ENCODE measurements at regions not wholly inside any gene's neighbourhood (a gene's known extent, or its start where the extent isn't known, plus 50 kb on each side); places are given as distances from the start of the nearest gene placed in this dataset.

GRCh38 chr1:188269956-188270355, 1441.2 kb downstream of the PLA2G4A start:
- TF ChIP-seq CTCF (IDR thresholded peaks at IDR 0.05; ENCODE audit: borderline replicate concordance, extremely low read depth, insufficient read depth), result no peak
- Histone ChIP-seq H3K4me3 (ENCODE audit: low read length in 3 of 3) (no peak overlapping the region), H3K9me3 (ENCODE audit: control insufficient read depth in 2 of 3, insufficient read depth in 1 of 3, low read length in 3 of 3) (no peaks in the 10 kb centered on the region), H3K27me3 (ENCODE audit: control insufficient read depth, insufficient read depth, low read length) (no peaks in the 10 kb centered on the region), H3K27ac (ENCODE audit: low read depth in 2 of 2, low read length in 2 of 2) (no peak overlapping the region), H3K36me3 (ENCODE audit: control insufficient read depth in 2 of 3, insufficient read depth in 3 of 3, low read length in 3 of 3) (no peaks in the 10 kb centered on the region), H3K9ac (ENCODE audit: low read length in 3 of 3) (no peak overlapping the region), H3K4me1 (ENCODE audit: control insufficient read depth in 2 of 3, insufficient read depth in 2 of 3, low read depth in 1 of 3, low read length in 3 of 3) (no peaks in the 10 kb centered on the region)
- intact Hi-C loops (cut with DNase I), result no loop called here
- no peak for DNase-seq
- FAIRE-seq, result no peak

DNA sequence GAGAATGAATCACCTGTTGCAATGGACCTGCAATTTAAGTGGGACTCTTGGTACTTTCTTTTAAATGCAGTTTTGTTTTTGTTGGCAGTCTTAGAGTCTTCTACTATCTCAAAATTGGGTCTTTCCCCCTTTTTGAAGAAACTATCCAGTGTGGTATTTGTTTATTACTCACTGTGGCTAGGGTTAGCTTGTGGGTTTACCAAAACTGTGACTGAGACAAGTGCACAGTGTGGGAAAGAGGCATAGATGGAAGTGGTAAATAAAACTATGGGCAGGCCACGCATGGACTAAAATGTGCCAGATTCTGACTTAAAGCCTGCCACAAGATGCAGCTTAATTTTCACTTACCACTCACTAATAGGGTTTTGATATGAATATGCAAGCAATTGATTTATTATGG, 1441.7 kb downstream of the PLA2G4A start:
- H3K4me3 ChIP-seq (ENCODE audit: low read length in 3 of 3), result no peak overlapping the region
- no peak for FAIRE-seq
- H3K4me1 ChIP-seq (ENCODE audit: control insufficient read depth in 2 of 3, insufficient read depth in 2 of 3, low read depth in 1 of 3, low read length in 3 of 3), result no peaks in the 10 kb centered on the region
- no peaks in the 10 kb centered on the region for H3K36me3 ChIP-seq (ENCODE audit: control insufficient read depth in 2 of 3, insufficient read depth in 3 of 3, low read length in 3 of 3)
- intact Hi-C loops (cut with DNase I), result no loop called here
- DNase-seq, result no peak
- H3K27ac ChIP-seq (ENCODE audit: low read depth in 2 of 2, low read length in 2 of 2), result no peak overlapping the region
- no peak for TF ChIP-seq CTCF (IDR thresholded peaks at IDR 0.05; ENCODE audit: borderline replicate concordance, extremely low read depth, insufficient read depth)
- H3K27me3 ChIP-seq (ENCODE audit: control insufficient read depth, insufficient read depth, low read length), result no peaks in the 10 kb centered on the region
- no peaks in the 10 kb centered on the region for H3K9me3 ChIP-seq (ENCODE audit: control insufficient read depth in 2 of 3, insufficient read depth in 1 of 3, low read length in 3 of 3)
- H3K9ac ChIP-seq (ENCODE audit: low read length in 3 of 3), result no peak overlapping the region

DNA sequence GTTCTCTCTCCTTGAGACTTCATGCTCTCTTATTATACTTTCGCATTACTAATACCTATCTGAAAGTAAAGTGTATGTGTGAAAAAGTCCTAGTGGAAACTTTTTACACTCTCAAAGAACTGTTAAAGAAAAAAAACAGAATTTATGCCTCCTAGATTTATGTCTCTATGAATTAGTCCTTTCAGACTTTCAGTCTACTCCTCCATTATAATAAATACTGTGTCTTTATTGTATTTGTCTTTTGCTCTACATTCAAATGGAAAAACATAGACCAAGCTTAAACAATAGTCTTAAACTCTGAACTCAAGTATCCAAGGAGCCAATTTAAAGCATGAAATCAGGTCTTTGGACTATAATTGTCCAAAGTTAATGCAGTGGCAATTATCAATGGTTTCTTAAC, 1449.0 kb downstream of the PLA2G4A start:
- TF ChIP-seq CTCF (IDR thresholded peaks at IDR 0.05; ENCODE audit: borderline replicate concordance, extremely low read depth, insufficient read depth), result no peak
- no peak overlapping the region for H3K27ac ChIP-seq (ENCODE audit: low read depth in 2 of 2, low read length in 2 of 2)
- no peak overlapping the region for H3K4me3 ChIP-seq (ENCODE audit: low read length in 3 of 3)
- no peak overlapping the region for H3K9ac ChIP-seq (ENCODE audit: low read length in 3 of 3)
- intact Hi-C loops (cut with DNase I), result no loop called here
- no peaks in the 10 kb centered on the region for H3K36me3 ChIP-seq (ENCODE audit: control insufficient read depth in 2 of 3, insufficient read depth in 3 of 3, low read length in 3 of 3)
- FAIRE-seq, result no peak
- H3K27me3 ChIP-seq (ENCODE audit: control insufficient read depth, insufficient read depth, low read length), result no peaks in the 10 kb centered on the region
- no peak for DNase-seq
- no peaks in the 10 kb centered on the region for H3K4me1 ChIP-seq (ENCODE audit: control insufficient read depth in 2 of 3, insufficient read depth in 2 of 3, low read depth in 1 of 3, low read length in 3 of 3)
- H3K9me3 ChIP-seq (ENCODE audit: control insufficient read depth in 2 of 3, insufficient read depth in 1 of 3, low read length in 3 of 3), result no peaks in the 10 kb centered on the region

DNA sequence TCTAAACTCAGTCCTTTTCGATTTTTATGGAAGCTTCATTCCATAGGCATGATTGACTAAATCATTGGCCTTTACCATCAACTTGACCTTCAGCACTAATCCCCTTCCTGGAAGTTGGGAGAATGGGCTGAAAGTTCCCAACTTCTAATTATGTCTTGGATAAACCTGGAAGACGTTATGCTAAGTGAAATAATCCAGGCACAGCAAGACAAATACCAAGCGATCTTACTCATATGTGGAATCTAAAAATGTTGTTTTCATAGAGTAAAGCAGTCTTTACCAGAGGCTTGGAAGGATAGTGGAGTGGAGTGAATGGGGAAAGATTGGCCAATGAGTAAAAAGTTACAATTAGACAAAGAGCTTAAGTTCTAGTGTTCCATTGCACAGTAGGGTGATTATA, 1453.2 kb downstream of the PLA2G4A start:
- no peaks in the 10 kb centered on the region for H3K4me1 ChIP-seq (ENCODE audit: control insufficient read depth in 2 of 3, insufficient read depth in 2 of 3, low read depth in 1 of 3, low read length in 3 of 3)
- no peaks in the 10 kb centered on the region for H3K9me3 ChIP-seq (ENCODE audit: control insufficient read depth in 2 of 3, insufficient read depth in 1 of 3, low read length in 3 of 3)
- no peak for TF ChIP-seq CTCF (IDR thresholded peaks at IDR 0.05; ENCODE audit: borderline replicate concordance, extremely low read depth, insufficient read depth)
- DNase-seq (no peak), FAIRE-seq (no peak)
- no peak overlapping the region for H3K4me3 ChIP-seq (ENCODE audit: low read length in 3 of 3)
- no peak overlapping the region for H3K9ac ChIP-seq (ENCODE audit: low read length in 3 of 3)
- H3K36me3 ChIP-seq (ENCODE audit: control insufficient read depth in 2 of 3, insufficient read depth in 3 of 3, low read length in 3 of 3), result no peaks in the 10 kb centered on the region
- no peak overlapping the region for H3K27ac ChIP-seq (ENCODE audit: low read depth in 2 of 2, low read length in 2 of 2)
- H3K27me3 ChIP-seq (ENCODE audit: control insufficient read depth, insufficient read depth, low read length), result no peaks in the 10 kb centered on the region
- intact Hi-C loops (cut with DNase I), result no loop called here
